ENCODE measurements at regions not wholly inside any gene's neighbourhood (a gene's known extent, or its start where the extent isn't known, plus 50 kb on each side); places are given as distances from the start of the nearest gene placed in this dataset.

- no peak for TF ChIP-seq POLR2AphosphoS5 (IDR thresholded peaks at IDR 0.05; ENCODE audit: borderline replicate concordance, low read depth, low read length)
- no peak for TF ChIP-seq EZH2 (IDR thresholded peaks at IDR 0.05)
- no peak for TF ChIP-seq FOXP2 (optimal IDR thresholded peaks at IDR 0.05; ENCODE audit: control extremely low read depth, extremely low read length, insufficient read depth)
Measured at GRCh38 chr4:179130122-179130714, 1688.0 kb upstream of the AGA start.
